Hematopoietic multipotent progenitor cell treated with erythropoietin and hydrocortisone succinate and interleukin-3 and kit ligand, for 4 days (in vitro differentiated cells): ENCODE measurements at regions not wholly inside any gene's neighbourhood (a gene's known extent, or its start where the extent isn't known, plus 50 kb on each side); places are given as distances from the start of the nearest gene placed in this dataset.
A peak's percentile ranks its signal among the peaks of the same experiment; 100 is the strongest.

Source experiments
- DNase-seq: peaks from one replicate; pipeline ENCODE4 v3.0.0-alpha.2; 2015

DNA sequence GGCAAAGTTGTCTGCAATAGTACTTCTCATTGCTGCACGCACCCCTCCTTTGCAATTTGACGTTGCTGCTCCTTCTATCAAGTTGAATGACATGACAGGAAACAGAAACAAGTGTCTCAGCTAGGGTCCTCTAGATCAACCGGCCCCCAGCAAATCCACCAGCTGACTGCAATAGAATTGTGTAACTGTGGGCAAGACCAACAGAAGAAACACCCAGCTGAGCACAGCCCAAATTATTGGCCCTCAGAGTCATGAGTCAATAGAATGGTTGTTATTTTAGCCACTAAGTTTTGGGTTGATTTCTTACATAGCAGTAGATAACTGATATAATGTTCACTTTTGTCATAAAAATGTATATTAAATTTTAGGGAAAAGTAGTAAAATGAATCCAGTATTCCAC, 202.7 kb downstream of the MAFB start:
- no peak for DNase-seq

DNA sequence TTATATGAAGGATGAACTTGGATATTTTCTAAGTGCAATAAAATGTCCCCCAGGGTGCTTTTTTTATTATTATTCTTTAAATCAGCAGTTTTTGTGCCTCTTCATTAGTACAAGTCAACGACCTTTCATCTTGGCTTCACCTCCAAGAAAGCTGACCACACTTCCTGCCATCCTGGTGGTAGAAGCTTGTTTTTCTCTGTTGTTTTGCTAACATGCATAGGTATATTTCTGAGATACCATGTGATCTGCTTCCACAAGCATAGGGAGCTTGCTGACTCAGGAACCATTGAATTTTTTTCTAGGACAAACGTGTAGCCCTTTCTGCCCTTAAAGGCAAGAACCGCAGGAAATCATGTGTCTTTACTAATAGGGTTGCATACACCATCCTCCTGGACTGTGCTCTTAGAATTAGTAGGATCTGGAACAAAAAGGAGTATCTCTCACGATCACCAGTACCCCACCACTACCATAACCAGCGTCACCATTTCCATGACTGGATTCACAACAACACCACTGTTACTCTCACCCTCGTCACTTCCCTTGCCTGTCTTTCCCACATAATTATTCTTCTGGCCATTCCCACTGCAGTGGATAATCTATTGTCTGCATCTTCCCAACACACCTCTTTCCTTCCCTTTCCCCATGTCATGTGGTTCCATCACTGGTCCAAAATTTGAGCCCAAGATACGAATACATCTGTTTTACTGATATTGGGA, 207.1 kb downstream of the MAFB start:
- no peak for DNase-seq

DNA sequence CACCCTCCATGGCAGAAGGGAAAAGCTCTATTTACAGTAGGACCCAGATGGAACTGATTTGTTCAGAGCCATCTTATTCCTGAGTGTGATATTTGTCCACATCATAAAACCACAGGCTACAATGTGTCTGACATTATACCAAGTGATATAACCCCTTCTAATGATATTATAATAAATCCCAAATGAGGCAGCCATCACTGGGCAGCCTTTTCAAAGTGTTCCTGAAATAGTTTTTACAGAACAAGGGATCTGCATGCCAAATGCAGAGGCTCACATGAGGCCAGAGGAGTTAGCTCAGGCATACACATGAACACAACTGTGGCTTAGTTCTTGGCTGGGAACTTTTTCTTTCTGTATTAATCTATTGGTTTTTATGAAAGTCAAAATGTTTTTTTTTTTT, 207.7 kb downstream of the MAFB start:
- no peak for DNase-seq

DNA sequence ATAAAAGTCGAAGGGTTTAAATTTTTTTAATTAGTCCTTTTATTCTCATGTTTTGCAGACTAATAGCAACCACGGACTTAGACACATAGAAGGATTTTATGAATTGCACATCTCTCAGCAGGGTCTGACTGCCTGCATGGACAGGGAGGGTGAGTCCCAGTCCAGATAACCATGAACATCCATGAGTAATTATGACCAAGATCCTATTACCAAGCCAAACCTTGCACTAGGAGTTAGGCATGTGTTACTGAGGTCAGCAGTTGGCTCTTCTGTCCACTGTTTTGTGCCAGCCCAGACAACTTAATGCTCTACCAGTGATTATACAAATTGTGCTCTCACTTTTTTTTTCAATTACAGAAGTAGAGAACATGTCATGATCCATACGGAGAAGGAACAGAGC, 211.2 kb downstream of the MAFB start:
- no peak for DNase-seq

DNA sequence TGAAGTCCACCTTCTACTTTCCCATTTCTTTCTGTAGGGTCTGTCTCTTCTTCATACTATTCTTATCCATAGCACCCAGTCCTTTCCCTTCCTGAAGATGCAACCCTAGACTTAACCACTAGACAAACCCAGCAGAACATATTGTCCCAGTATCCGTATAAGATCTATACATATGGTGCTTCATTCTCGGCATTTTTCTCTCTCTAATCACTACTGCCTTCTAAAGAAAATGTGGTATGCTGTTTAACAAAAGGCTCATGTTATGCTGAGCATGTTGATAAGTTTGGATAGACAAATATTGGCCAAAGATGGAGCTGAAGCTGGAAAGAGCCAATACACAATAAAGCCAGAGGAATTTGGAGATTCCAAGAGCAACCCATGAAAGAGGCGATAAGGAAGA, 212.6 kb downstream of the MAFB start:
- no peak for DNase-seq

DNA sequence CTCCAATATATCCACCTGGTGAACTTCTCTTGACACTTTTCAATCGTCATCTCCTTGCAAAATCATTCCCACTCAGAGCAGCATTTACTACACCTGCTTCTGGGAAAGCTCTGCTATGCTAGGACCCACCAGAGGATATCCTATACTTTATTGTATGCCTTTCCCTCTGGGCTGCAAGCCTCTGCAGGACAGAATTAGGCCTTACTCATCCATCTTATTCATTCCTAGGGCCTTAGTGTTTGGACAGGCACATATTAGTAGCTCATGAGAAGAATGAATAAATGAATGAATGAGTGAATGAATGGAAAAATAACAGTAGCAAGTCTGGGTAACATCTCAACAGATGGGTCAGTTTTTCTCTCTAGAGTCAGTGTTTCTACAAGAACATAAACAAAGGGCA, 216.1 kb downstream of the MAFB start:
- no peak for DNase-seq

DNA sequence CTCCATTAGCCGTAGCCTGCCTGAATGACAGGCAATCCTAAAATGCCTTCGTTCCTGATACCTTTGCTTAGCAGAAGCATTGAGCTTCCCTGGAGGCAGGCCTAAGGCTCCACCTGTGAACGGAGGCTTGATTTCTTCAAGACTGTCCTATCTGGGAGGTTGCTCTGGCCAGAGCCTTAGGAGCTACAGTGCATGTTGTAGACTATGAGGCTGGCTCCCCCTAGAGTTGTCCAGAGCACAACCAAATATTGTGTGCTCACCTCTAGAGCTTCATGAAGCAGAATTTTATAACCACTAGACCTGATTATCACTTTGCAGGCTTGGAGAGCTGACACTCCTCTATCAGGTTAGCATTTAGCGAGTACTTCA, 217.8 kb downstream of the MAFB start:
- DNase-seq = peak; percentile 3

DNA sequence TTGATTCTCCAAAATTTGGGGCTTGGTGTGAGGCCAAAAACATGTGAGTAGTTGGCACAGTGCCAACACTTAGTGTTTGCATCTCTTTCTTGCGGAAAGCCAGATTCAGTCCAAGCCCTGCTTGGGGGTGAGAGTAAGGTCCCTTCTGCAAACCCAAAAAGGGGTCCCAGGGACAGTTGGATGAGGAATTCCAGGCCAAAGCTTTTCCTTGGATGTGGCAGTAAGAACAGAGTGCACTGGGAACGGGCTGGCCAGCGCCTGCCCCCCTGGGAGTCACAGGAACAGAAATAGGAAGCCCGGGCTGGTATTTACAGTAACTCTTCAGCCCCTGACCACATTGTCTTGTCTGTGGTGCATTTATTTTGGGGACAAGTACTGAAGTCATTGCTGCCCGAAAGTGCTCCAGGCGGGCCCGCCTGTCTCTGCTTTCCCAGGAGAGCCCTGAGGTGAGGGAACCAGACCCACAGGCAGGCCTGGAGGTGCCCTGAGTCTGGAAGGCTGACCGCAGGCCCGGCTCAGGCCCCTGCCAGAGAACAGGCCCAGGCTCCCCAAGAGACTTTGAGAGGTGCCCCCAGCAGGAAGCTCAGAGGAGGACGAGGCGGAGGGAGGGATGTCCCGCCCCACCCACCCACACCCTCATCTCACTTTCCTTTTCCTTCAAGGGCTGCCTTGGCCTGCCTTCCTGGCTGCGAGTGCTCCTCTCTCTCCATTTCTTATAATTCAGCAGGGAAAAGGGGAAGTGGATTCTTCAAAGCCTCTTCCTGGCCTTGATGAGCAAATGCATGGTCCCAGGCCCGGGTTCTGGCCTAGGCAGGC, 218.4 kb downstream of the MAFB start:
- DNase-seq = peak; percentile 1

DNA sequence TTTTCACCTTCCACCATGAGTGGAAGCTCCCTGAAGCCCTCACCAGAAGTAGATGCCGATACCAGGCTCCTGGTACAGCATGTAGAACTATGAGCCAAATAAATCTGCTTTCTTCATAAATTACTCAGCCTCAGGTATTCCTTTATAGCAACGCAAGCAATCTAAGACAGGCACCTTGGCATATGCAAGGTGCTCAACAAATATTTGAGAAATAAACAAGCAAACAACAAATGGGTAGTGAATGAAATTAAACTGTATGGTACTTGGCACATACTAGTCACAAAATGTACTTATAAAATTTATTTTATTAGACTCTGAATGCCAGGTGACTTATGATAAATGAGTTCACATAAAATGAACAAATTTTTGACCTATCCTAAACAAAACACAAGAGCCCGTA, 220.3 kb downstream of the MAFB start:
- no peak for DNase-seq

DNA sequence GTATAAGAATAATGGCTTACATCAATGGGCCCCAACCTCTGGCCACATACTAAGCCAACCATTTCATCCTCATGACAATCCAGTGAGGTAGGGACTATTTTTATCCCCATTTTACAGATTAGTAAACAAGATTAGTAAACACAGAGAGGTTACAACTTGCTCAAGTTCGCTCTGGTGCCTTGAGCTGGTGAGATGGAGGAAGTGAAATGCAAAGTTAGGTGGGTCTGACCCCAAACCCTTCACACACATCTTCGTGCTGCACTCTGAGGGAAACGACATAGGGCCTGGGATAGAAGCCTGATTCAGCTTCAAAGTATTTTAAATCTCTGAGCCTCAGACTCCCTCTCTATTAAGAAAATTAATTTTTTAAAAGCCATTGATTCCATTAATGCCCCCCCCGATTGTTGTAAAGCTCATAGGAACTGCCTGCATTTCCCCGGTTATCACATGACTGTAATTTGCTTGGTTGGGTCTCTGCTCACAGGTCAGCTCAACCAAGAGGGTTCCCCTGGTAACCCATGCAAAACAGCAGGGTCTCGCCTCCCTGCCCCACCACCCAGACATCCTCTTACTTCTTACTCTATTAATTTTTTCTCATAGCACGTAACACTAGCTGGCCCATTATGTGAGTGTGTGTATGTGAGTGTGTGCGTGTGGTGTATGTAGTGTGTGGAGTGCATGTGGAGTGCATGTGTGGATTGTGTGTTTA, 221.2 kb downstream of the MAFB start:
- no peak for DNase-seq

DNA sequence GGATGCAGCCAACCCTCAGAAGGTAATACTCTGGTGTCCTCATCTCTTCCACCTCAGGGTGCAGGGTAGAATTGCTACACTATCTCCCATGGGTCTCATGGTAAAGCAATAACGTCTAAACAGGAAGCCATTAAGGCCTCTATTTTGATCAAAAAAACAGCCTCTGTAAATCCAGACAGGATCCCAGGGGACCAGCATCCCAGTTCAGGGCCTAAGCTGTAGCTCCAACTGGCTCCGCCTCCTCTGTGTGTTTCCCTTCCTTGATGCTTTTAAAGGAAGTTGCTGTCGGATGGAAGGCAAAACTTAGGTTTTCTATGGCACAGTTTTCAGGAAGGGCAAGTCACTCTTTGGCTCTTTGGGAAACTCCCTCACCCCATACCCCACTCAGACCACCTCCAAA, 222.0 kb downstream of the MAFB start:
- DNase-seq = no peak

DNA sequence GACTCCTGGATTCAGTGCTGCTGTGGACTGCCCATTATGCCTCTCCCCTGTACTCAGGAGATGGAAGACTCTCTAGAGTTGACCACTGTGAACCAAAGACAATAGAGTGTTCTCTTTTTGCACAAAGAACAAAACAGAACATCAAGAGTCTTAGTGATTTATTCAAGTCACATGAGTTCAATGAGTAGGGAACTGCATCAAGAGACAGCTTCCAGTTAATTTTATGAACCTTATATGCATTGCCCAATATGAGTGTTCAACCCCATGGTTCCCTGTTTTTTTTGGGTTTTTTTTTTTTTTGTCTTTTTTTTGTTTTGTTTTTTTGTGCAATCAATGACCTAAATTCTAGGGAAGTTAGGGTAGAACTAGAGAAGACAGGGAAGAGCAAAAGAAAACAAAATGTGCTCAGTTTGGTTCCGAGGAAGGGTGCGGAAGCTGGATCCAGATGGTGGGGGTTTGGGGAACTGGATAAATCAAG, 224.3 kb downstream of the MAFB start:
- no peak for DNase-seq

DNA sequence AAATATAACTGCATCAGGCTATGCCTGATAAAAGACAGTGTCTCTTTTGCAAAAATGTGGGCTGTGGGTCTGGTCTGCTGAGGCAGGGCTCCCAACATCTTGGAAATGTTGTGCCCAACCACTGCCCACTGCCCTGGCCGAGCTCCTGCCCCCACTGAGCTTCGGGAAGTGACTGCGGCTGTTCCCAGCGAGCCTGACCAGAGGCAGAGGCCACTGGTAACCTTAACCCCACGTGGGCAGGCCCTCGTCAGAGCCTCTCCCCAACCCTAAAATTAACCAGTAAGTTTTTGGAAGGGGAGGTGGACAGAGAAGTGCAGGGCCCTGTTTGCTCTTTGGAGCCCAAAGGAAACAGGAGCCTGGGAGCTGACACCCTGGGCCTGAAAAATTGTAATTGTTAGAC, 225.9 kb downstream of the MAFB start:
- DNase-seq = no peak

DNA sequence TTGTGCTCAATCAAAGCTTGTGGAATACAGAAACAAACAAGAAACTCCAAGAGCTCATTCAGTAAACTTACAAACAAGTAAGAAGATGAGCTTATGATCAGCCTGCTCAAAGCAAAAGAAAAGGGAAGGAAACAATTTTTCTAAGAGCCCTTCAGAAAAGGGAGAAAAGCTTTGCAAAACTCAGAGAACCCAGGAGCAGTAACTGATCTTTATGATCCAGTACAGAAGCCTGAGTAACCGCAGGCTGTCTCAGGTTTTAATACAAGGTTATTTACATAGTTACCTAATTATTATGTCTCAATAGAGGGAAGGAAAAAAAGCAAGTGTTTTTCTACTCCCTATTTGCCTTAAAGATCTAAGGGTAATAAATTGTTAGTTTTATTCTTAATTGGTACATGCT, 226.5 kb downstream of the MAFB start:
- DNase-seq = peak; percentile 2

DNA sequence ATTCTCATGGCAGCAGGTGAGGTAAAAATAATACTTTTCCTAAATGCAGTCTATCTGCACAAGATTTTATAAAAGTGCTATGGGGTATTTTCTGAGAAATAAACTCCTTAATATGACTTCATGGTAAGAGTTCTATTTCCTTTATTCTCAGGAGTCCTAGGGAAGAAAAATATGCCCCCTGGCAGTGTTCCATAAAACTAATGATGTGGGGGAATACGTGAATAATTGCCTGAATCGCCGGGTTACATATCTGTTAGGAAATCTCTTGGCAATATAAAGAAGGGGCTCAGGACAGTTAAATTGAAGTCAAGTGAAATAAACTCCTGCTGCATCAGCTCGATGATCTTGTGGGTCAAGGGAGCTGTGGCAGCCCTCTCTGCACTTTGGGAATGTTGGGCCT, 229.7 kb downstream of the MAFB start:
- no peak for DNase-seq

DNA sequence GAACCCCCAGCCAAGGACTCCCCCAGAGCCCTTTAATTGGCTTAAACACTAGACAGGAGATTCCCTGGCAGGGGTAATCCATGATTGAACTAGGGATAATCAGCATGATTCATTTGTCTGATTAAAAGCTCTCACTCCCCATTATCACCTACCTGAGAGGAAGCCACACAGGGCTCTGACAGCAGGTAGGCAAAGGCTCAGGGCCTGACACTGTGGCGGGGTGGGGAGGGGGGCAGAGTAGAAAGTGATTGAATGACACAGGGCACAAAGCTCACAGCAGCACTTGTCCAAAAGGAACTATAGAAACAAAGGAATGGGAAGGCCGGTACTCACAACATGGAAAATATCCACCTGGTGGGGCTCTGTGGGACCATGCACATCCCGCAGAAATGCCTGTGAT, 231.6 kb downstream of the MAFB start:
- no peak for DNase-seq

DNA sequence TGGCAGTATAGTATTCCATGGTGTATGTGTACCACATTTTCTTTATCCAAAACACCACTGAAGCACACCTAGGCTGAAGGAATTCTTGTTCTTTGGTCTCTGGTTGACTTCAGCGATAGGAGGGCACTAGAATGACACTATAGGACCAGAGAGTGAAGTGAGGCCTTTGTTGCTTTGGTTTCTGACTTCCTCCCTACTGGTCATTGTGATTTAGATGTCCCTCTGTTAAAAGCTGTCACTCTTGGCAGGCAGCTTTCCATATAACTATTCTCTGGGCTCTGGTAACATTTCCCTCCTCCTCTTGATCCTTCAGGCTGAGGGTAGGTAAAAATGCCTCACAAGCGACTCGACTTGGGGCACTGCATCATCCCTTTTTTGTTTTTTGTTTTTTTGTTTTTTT, 236.3 kb downstream of the MAFB start:
- DNase-seq = no peak

DNA sequence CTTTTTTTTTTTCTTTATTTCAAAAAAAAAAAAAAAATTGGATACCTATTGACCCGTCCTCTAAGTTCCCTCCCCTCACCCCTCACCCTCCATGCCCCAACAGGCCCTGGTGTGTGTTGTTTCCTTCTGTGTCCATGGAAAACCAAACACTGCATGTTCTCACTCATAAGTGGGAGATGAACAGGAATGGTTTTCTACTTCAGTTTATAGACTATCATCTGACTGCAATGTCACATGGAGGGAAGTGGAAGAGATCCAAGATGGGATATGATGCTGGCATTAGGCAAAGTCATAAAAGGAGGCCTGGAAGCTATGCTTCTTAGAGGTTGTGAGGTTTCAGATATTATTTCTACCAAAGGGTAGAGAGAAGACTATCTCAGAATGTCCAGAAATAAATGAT, 237.5 kb downstream of the MAFB start:
- DNase-seq = no peak

DNA sequence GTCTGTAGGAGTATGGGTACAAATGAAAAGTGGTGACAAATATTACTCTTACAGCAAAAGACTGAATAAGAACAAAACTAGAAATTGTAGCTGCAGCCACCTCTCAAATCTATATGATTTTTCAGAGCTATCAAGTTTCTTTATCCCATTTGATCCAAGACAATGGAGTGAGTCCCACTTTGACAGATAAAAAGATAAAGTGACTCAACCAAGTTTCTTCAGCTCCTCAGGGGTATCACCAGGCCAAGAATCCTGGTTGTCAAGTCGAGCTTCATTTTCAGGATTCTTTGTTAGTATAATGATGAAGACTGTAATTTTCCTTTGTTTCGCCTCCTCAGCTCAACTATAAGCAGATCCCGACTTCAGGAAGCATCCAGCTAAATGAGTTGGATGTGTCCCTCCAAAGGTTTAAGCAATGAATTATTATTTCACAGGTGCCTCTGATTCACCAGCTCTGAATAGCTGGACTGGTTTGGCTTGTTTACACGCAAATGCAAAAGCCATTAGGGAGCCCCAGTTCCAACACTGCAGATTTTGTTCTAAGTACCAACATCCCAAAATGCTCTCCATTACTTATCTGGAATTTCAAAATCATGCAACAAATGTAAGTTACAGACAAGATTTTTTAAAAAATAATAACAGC, 238.9 kb downstream of the MAFB start:
- no peak for DNase-seq

DNA sequence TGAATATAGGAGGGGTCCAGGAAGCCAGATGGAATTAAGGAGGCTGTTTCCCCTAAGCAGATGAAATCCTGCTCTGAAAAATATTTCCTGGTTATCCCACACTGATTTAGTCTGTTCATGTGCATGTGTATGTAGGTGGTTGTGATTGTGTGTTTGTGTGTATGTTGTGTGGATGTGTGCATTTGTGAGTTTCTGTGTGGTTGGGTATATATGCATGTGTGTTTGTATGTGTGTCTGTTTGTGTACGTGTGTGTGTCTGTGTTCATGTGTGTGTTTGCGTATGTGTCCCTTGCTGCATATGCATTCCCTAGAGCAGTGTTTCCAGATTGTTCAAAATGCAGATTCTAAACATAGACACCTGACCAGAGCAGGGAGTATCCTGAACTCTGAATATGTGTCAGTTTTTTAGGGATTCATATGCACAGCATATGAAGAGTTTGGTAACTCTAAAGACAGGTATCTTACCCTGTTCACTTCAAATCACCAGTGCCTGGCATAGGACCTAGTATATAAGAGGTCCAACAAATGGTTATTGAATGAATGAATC, 239.8 kb downstream of the MAFB start:
- DNase-seq = no peak

DNA sequence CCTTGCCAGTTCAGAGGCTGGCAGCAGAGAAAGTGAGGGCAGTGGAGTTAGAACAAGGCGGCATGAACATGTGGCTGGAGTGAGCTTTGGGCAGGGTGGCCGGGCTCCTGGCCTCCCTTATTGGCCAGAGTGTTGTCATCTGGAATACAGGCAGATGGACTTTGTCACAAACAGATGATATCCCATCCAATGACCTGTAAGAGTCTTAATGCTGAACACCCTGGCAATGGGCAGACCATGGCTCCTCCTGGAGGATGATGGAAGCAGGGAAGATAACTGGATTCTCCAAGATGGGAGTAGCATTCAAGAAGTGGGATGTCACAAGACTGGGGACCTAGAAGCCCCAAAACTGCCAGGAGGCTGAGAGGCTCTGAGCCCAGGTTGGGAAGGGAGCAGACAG, 242.1 kb downstream of the MAFB start:
- no peak for DNase-seq

DNA sequence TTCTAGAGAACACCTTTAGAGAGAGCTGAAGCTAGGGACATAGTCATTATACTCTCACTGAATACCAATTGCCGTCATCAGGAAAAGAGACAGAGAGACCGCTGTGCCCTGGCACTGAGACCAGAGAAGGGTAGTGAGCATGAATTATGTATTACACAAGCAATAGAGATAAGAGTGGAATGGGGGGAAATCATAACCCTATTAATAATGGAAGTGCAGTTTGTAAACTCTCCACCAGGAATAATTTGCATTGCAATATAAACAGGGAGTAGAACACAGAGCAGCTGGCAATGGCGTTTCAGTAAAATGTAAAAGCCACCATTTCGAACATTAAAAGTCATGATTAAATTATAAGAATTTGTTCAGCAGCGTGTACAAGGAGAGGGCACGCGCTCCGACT, 244.5 kb downstream of the MAFB start:
- DNase-seq = no peak

DNA sequence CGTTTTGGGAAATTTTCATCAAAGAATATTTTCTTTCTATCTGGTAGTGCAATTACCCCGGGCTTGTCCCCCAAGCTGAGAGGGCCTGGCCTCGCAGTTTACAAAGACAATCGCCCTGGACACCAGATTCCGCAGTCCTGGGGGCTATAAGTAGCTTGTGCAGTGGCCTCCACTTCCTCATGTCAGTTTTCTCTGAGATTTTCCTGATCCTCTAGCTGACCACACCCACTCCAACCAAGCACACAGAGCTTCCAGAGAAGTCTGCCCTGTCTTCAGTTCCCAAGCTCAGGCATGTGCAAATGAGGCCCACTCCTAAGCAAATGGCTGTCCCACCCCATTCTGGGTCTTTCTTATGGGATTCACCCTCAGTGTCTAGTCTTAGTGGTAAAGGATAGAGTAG, 245.3 kb downstream of the MAFB start:
- no peak for DNase-seq
